ENCODE measurements at regions not wholly inside any gene's neighbourhood (a gene's known extent, or its start where the extent isn't known, plus 50 kb on each side); places are given as distances from the start of the nearest gene placed in this dataset.
"Not testable (repeated sequence)": the region's sequence is repeated elsewhere in the genome, so short reads cannot be mapped to it uniquely, and the experiment has no call there.

DNA sequence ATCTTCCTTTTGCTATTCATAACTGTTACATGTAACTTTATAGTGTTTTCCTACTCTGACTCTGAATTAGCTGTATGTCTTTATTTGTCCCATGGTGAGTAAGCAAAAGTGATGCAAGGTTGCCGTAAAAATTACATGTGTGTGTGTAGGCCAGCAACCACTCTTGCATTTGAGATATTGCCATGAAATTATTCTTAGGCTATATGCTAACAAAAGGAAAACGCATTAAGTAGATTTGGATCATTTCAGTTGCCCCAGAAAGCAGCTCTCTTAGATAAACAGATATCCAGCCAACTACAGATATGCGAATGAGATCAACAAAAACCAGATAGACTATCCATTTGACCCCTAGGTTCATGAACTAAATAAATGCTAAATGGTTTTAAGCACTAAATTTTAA is 73.6 kb downstream of the CYLC2 start:
- no peak for DNase-seq (ENCODE audit: low read depth)

DNA sequence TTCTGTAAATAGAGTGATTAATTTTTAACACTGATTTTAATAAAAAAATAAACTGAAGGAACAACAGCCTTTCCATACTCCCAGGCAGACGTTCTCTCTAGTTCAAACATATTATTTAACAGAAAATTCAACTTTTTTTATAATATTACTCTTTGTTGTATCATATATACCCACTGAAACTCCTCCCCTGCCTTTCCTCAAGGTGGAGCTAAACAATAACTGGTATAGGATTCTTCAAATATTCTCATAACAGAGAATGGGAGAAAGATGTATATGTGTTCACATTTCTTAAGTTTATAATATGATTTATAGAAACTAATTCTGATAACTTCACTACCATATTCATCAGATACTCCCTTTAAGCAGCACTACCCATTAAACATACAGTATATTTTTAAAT is 83.4 kb downstream of the CYLC2 start:
- DNase-seq (ENCODE audit: low read depth), result no peak

DNA sequence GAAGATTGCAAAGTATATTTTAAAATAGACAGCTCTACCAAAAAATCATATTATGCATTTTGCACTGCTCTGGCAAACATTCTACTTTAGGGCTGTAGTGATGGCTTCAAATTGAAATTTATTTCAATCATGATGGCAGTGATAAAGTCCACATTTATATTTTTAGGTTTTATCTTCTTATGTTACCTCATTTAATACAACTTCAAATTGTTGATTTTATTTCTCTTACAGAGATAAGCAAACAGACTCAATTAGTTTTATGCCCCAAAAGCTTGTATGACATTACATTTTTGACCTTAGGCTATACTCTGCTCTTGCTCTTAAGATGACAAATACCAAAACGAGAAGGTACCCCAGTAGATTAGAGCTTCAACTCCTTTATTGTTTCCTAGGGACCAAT is 87.4 kb downstream of the CYLC2 start:
- no peak for DNase-seq (ENCODE audit: low read depth)

DNA sequence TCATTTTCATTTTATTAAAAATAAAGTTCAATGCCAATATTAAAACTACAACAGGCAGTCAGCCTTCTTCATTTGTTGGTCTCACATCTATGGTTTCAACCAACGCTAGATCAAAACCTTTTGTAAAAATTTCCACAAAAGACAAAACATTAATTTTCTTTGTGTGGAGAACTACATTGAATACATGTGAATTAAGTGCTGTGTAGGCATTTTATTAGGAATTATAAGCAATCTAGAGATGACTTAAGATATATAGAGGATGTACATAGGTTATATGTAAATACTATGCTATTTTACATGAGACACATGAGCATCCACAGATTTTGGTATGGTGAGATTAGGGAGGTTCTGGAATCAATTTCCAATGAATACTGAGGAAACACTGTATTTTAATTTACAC is 94.2 kb downstream of the CYLC2 start:
- no peak for DNase-seq (ENCODE audit: low read depth)

DNA sequence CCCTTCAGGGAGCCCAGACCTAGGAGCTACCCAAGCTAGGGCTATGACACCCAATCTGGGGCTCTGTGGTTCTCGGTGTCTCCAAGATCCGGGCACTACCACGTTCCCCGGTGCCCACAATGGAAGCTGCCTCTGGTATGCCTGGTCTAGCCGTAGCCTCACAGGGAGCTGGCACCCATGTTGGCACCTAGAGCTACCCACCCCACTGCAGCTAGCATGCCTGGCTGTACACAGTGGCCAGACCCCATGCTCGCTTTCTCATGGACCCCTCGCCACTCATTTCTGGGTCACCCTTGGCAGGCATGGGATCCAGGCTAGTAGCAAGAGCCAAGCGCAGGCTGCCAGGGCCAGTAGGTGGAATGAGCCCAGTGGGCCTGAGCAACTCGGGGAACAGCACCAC is 109.0 kb downstream of the CYLC2 start:
- DNase-seq (ENCODE audit: low read depth), result no peak

DNA sequence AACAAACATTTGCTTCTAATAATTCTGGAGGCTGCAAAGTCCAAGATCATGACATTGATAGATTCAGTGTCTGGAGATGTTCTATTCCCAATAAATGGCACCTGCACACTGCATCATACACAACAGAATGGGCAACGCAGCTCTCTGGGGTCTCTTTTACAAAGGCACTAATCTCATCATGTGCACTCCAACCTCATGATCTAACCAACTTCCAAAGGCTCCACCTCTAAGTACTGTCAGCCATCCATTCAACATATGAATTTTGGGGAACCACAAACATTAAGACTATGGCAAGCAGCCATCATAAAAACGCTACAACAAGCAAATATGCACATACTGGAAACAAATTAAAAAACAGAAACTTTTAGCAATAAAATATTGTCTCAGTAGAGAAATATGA is 121.1 kb downstream of the CYLC2 start:
- DNase-seq (ENCODE audit: low read depth), result no peak

DNA sequence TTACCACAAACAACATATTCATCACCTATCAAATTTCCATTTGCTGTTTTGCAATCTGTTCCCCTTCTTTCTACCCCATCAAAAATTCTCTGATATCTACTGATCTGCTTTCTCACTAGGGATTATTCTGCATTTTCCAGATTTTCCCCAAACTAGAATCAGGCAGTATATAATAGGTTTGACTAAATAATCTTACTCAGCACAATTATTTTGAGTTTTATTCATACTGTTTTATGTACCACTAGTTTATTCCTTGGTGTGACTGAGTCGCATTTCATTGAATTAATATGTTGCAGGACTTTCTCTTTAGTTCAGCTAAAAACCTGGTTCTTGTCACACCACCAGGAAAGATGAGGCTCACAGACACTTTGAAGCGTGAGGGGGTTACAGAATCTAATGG is 131.4 kb downstream of the CYLC2 start:
- DNase-seq (ENCODE audit: low read depth), result no peak

DNA sequence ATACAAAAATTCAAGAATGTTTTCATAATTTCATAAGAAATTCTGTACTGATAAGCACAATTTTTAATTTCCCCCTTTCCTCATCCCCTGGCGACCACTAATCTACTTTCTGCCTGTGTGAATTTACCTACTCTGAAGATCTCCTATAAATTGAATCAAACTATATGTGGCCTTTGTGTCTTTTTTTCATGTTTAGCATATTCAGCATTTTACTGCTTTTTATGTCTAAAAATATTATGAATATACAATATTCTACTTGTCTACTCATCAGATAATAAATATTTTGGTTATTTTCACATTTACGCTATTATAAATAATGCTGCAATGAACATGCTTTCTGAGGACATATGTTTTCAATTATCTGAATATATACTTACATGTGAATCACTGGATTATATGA is 144.8 kb downstream of the CYLC2 start:
- DNase-seq (ENCODE audit: low read depth), result no peak

DNA sequence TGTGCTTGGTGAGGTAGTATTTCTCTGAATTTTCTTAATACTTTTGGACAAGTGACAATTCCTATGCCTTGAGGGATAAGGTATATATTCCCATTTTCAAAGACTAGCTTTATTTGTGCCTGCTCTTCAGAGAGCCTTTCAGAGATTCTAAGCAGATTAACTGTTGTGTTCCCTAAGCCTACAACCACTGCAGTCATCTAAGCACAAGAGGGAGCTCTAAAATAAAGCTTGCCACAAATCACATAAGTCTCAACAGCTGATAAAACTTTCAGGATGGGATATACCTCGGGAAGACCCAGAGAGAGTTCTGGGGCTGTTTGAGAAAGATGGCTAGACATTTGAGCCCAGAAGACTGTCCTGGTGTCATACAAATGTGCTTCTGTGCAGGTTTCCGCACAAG is 157.3 kb downstream of the CYLC2 start:
- no peak for DNase-seq (ENCODE audit: low read depth)

DNA sequence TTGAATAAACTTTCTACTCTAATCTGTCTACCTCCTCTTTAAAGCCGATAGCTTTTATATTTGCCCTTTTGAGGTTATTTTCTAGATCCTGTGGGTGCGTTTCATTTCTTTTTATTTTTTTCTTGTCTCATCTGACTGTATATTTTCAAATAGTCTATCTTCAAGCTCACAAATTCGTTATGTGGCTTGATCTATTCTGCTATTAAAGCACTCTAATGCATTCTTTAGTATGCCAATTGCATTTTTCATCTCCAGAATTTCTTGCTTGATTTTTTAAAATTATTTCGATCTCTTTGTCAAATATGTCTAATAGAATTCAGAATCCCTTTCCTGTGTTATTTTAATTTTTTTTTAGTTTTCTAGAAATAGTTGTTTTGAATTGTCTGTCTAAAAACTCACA is 172.4 kb downstream of the CYLC2 start:
- DNase-seq (ENCODE audit: low read depth), result no peak

DNA sequence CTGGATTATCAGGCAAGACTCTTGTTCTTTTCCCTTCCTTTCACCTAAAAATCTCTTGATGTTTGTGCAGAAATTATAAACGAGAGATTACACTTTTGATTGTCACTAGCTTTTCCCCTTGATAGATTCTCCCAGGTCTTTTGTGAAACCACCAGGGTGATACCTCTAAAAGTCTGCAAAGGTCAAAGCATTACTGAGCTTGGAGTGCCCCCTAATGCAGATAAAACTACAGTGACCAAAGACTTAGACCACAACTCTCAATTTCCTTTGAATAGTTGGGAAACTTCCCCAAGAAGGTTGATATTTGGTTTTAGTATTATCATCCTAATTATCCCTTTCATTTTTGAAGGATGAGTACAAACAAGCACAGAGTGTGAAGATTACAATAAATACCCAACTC is 173.1 kb downstream of the CYLC2 start:
- DNase-seq (ENCODE audit: low read depth), result no peak

DNA sequence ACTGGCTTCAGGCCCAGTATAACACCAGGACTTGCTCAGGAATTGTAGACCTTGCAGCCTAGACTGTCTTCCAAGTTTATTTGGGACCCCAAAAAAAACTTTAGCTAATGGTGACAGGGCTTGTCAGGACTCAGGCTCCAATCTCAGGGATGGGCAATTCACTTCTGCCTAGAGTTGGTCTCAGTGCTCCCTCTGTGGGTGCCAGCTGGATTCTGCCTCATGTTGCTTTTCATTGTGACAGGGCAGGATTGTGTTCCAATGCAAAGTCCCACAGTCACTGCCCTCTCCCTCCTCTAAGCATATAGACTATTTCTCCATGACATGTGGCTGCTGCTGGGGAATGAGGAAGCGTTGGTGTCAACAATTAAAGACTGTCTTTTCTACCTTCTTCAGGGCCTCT is 174.7 kb downstream of the CYLC2 start:
- DNase-seq (ENCODE audit: low read depth), result no peak

DNA sequence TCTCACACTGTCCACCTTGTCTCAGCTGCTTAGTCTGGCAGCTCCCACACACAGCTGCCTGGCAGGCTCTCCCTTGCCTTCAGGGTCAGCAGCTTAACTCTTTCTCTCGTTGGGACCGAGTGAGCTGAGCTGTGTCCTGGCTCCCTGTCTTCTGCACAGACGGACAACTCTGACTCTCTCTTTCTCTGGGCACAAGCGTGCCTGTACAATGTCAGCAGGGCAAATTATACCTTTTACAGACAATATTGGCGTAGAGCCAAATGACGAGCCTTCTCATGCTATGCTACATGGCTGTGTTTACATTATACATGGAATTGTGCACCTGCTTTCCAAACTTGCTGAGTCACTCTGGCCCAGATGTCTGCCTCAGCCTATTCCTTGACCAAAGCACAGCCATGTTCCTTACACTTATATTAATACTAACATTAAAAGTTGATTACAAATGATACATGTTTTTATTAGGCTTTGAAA is 188.6 kb downstream of the CYLC2 start:
- no peak for DNase-seq (ENCODE audit: low read depth)

DNA sequence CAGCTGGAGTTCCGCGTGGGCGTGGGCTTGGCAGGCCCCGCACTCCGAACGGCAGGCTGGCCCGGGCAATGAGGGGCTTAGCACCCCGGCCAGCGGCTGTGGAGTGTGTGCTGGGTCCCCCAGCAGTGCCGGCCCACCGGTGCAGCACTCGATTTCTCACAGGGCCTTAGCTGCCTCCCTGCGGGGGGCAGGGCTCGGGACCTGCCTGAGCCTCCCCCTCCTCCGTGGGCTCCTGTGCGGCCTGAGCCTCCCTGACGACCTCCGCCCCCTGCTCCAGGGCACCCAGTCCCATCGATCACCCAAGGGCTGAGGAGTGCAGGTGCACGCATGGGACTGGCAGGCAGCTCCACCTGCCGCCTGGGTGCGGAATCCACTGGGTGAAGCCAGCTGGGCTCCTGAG is 191.8 kb downstream of the CYLC2 start:
- DNase-seq (ENCODE audit: low read depth), result no peak

DNA sequence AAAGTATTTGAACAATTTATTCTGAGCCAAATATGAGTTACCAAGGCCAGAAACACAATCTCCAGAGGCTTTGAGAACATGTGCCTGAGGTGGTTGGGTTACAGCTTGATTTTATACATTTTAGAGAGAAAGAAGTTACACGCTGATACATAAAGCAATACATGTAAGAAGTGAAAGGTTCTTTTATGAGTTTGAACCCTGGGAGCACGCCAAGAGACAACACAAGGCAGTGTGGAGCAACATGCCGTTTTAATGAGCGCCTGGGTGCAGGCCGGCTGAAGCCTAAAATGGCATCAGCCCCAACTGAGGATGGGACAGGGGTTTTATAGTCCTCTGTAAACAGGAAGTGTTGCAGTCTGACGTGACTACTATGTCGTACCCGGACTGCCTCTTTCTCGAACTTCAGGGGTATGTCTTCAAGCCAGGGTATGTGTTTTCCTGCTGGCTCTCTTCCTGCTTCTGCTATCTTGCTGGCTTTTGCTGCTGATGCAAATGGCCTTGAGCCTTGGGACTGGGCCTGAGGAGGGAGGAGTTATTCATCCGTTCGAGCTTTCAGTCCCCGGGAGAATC is 193.7 kb downstream of the CYLC2 start:
- DNase-seq (ENCODE audit: low read depth), result no peak

DNA sequence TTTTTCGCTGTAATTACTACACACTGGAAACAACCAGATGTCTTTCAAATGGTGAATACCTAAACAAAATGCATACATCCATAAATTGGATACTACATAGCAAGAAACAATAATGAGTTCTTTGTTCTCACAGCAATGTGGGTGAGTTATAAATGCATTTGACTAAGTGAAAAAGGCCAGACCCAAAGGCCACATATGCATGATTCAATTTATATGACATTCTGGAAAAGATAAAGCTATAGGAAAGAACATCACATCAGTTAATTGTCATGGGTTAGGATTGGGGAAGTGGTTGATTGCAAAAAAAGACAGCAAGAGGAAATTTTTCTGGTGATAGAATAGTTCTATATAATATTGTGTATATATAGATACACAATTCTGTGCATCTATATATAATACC is 198.9 kb downstream of the CYLC2 start:
- no peak for DNase-seq (ENCODE audit: low read depth)

DNA sequence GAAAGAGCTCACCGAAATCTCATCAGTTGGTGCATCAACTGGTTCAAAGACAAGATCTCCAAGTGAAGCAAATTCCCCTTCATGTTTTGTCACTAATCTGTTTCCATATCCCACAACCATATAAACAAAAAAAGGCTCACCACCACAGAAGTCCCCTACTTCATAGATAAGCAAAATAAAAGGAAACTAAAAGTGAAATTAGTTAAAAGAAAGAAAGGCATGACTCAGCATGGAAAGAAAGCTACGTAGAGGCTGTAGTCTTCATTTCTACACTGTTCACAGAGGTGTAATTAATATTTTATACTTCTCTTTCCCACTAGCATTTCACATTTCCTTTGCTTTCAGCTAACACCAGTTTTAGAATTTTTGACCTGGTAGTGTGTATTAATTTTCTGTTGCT is 208.0 kb downstream of the CYLC2 start:
- no peak for DNase-seq (ENCODE audit: low read depth)

DNA sequence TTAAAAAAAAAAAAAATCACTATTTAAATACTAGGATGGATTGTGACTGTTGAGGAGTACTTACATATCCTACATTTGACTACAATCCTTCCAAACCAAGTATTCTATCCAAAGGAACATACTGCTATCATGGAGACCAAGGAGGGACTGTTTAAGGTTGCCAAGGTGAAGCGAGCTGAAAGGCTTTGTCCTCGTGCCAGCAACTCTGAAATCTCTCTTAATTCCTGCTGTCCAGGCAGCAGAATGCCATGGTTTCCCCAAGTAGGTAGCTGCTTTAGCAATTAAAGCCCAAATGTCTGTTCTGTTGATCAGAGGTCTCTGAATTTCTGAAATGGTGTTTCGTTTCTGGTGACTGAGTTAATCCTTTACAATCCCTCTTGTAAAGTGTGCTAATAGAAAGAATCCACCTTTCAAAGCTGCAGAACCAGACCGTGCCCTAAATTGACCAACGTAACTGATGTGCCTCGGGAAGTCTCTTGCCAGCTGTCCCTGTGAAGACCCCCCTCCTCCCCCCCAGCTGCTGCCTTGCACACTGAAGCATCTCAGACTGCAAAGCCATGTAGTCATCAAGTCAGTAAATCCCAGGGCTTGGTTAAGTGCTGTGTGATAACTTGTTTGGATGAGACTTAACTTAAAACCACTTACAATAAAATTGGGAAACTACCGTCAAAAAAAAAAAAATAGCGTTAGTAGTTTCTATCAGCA is 210.9 kb downstream of the CYLC2 start:
- DNase-seq (ENCODE audit: low read depth), result not testable (repeated sequence)

DNA sequence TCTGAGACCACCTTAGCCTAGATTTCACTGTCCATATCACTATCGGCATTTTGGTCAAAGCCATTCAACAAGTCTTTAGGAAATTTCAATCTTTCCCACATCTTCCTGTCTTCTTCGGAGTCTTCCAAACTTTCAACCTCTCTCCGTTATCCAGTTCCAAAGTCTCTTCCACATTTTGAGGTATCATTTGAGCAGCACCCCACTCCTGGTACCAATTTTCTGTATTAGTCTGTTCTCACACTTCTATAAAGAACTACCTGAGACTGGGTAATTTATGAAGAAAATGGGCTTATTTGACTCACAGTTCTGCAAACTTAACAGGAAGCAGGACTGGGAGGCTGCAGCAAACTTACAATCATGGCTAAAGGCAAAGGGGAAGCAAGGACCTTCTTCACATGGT is 215.5 kb downstream of the CYLC2 start:
- no peak for DNase-seq (ENCODE audit: low read depth)

DNA sequence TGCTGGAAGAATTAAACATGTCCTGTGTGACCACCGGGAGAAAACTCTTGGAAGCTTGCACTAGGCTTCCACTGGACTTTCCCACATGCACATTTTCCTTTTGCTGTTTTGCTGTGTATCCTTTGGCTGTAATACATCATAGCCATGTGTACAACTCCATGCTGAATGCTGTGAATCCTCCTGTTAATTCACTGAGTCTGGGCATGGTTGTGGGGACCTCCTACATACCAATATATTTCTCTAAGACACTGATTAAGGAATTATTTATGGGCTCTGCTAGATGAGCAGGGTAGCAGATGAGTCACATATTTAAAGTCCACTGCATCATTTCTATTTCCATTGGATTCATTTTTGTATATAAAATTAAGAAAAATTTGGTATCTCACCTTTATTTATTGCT is 220.1 kb downstream of the CYLC2 start:
- no peak for DNase-seq (ENCODE audit: low read depth)

DNA sequence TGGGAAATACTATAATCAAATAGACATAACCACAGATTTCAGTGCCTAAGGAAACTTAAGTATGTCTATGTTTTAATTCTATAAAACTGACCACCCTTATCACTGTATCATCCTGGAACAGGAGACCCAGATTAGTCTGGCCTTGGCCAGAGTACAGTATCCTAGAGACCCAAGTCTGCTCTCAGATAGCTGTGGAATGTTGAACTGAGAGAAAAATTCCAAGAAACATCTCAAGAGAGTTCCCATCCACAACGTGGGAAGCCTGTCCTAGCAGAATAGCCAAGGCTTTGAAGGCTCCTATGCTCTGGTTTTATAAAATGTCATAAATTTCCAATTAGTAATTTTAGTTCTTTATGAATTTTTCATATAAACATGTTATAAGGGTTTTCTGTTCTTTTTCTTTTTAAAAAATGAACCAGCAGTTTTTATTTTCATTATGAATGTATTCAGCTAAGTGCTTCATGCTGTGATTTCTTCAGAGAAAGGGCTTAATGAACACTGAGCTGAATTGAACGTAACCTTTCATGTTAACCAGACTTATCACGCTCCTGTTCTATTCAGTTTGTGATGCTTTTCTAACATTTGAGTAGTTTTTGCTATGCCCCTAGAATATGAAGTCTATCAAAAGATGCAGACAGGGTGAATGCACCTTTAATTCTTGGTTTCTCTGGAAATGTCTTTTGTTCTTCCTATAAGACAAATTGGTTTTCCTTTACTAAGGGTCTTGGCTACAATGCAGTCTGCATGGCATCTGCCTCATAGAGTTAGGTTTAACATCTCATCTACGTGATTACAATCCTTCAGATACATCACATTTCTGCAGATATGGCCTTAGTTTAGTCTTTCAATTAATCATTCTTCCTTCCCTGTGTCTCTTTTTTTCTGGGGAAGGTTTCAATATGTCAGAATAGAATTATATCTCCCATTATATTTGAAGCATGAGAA is 230.8 kb downstream of the CYLC2 start:
- no peak for DNase-seq (ENCODE audit: low read depth)

DNA sequence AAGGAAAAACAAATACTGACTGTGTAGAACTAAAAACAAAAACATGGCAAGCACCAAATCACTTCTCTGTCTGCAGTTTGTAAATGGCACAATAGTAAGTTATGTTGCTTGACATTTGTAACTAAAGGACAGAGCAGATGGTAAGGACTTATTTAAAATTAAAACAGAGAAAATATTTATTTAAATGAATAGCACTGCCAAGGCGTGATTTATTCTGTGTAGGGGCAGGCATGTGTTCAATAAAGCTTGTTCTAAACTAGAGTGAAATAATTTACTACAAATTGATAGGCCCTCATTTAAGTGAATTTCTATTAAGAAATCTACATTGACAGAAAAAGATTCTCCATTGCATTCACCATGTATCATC is 231.5 kb downstream of the CYLC2 start:
- DNase-seq (ENCODE audit: low read depth), result no peak

DNA sequence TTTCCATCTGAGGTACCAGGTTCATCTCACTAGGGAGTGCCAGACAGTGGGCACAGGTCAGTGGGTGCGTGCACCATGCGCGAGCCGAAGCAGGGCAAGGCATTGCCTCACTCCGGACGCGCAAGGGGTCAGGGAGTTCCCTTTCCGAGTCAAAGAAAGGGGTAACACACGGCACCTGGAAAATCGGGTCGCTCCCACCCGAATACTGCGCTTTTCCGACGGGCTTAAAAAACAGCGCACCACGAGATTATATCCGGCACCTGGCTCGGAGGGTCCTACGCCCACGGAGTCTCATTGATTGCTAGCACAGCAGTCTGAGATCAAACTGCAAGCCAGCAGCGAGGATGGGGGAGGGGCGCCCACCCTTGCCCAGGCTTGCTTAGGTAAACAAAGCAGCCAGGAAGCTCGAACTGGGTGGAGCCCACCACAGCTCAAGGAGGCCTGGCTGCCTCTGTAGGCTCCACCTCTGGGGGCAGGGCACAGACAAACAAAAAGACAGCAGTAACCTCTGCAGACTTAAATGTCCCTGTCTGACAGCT is 242.5 kb downstream of the CYLC2 start:
- DNase-seq (ENCODE audit: low read depth), result not testable (repeated sequence)
